GM23338 (cell line): ENCODE measurements at regions not wholly inside any gene's neighbourhood (a gene's known extent, or its start where the extent isn't known, plus 50 kb on each side); places are given as distances from the start of the nearest gene placed in this dataset.

Experiments
- CREB1 ChIP-seq: fragments of 250-450 bp; sonication (Bioruptor Pico); IDR thresholded peaks from 2 replicates; pipeline ENCODE4 v1.5.0; 2020; ENCODE audit warnings: low read depth, mild to moderate bottlenecking, moderate library complexity
- CTCF ChIP-seq, 2 experiments: fragments of 200-600 bp in 1 of 2; sonication (generic) in 1 of 2; conservative IDR thresholded peaks; 2 replicates each; pipeline versions ENCODE4 v1.5.1 to v1.6.1; 2016 to 2017; ENCODE audit warnings: antibody characterized with exemption in 2 of 2, low read depth in 2 of 2, mild to moderate bottlenecking in 2 of 2, moderate library complexity in 1 of 2
- ETS1 ChIP-seq: IDR thresholded peaks from 2 replicates; pipeline ENCODE4 v1.6.1; 2016; ENCODE audit warnings: antibody characterized with exemption
- EZH2 ChIP-seq: fragments of 200-600 bp; sonication (generic); IDR thresholded peaks from one replicate; pipeline ENCODE4 v1.8.0; 2017; ENCODE audit warnings: antibody characterized with exemption, mild to moderate bottlenecking, low read depth; ENCODE audit not compliant: unreplicated experiment
- EZH2phosphoT487 ChIP-seq: fragments of 200-600 bp; sonication (generic); IDR thresholded peaks from one replicate; pipeline ENCODE4 v1.8.1; 2018; ENCODE audit warnings: antibody characterized with exemption; ENCODE audit not compliant: unreplicated experiment
- JUNB ChIP-seq: IDR thresholded peaks from one replicate; pipeline ENCODE4 v1.6.1; 2016; ENCODE audit warnings: antibody characterized with exemption; ENCODE audit not compliant: unreplicated experiment
- NANOG ChIP-seq: IDR thresholded peaks from 2 replicates; pipeline ENCODE4 v1.6.1; 2016; ENCODE audit warnings: antibody characterized with exemption, borderline replicate concordance
- POLR2AphosphoS5 ChIP-seq: IDR thresholded peaks from 2 replicates; pipeline ENCODE4 v1.6.1; 2016; ENCODE audit warnings: antibody characterized with exemption, low read depth
- REST ChIP-seq: IDR thresholded peaks from one replicate; pipeline ENCODE4 v1.6.1; 2018; ENCODE audit warnings: antibody characterized with exemption; ENCODE audit not compliant: unreplicated experiment
- STAT1 ChIP-seq: IDR thresholded peaks from one replicate; pipeline ENCODE4 v1.6.1; 2016; ENCODE audit warnings: antibody characterized with exemption; ENCODE audit not compliant: unreplicated experiment
- ZNF114 ChIP-seq: fragments of 250-450 bp; sonication (Bioruptor Pico); IDR thresholded peaks from 2 replicates; pipeline ENCODE4 v1.5.0; 2020; ENCODE audit warnings: mild to moderate bottlenecking, moderate library complexity
- ZNF331 ChIP-seq: fragments of 250-450 bp; sonication (Bioruptor Pico); IDR thresholded peaks from 2 replicates; pipeline ENCODE4 v1.5.0; 2020; ENCODE audit warnings: low read depth, mild to moderate bottlenecking, moderate library complexity
- ZNF462 ChIP-seq: fragments of 250-450 bp; sonication (Bioruptor Pico); IDR thresholded peaks from 2 replicates; pipeline ENCODE4 v1.5.0; 2020; ENCODE audit warnings: mild to moderate bottlenecking, moderate library complexity

- no peak for TF ChIP-seq EZH2
- TF ChIP-seq CTCF (conservative IDR thresholded peaks at IDR 0.05; ENCODE audit: low read depth in 2 of 2), result no peak
- TF ChIP-seq REST, result no peak
- TF ChIP-seq POLR2AphosphoS5, result no peak
- no peak for TF ChIP-seq EZH2phosphoT487
- TF ChIP-seq CREB1, result no peak
- TF ChIP-seq JUNB, result no peak
- TF ChIP-seq NANOG, result no peak
- no peak for TF ChIP-seq ZNF114 (CRISPR knock-in tag)
- TF ChIP-seq ETS1, result no peak
- no peak for TF ChIP-seq STAT1
- TF ChIP-seq ZNF331 (CRISPR knock-in tag), result no peak
- TF ChIP-seq ZNF462 (CRISPR knock-in tag), result no peak
Observed at GRCh38 chr4:181181331-181181730, 1061.9 kb upstream of the TENM3 start.
